Dermis blood vessel endothelial cell (primary cell): ENCODE measurements at regions not wholly inside any gene's neighbourhood (a gene's known extent, or its start where the extent isn't known, plus 50 kb on each side); places are given as distances from the start of the nearest gene placed in this dataset.
A peak's percentile ranks its signal among the peaks of the same experiment; 100 is the strongest.

Source experiments
- DNase-seq: peaks from one replicate; pipeline ENCODE4 v3.0.0; 2010

GRCh38 chr22:19625331-19626041, 88.8 kb upstream of the SEPTIN5 start:
- DNase-seq = no peak

DNA sequence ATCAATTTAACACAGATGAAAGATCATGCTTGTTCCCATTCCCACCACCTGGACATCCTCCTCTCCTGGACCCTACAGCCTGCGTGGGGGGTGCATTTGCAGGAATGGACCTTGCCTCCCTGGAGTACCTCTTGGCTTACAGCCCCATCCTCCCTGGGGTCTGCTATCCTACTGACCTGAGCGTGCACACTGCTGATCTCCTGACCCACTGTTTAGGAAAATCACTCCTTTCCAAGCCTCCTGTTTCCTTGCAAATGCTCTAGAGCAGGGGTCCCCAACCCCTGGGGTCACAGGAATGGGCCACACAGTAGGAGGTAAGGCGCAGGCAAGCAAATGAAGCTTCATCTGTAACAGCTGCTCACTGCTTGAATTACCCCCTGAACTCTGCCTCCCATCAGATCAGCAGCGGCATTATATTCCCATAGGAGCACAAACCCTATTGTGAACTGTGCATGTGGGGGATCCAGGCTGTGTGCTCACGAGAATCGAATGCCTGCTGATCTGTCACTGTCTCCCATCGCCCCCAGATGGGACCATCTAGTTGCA, 88.2 kb upstream of the SEPTIN5 start:
- DNase-seq = no peak

DNA sequence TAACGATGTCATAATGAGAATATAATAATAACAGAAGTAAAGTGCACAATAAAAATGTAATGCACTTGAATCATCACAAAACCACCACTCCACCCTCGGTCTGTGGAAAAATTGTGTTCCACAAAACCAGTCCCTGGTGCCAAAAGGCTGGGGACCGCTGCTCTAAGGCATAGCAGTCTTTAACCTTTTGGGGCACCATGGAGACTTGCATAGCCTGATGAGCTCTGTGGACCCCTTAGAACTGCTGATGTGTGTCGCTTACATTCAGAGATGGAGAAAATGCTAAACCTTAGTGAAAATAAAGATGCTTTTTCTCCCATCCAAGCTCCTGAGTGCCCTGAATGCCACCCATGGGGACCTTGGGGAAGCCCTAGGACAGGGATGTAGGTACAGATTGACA, 87.6 kb upstream of the SEPTIN5 start:
- no peak for DNase-seq

DNA sequence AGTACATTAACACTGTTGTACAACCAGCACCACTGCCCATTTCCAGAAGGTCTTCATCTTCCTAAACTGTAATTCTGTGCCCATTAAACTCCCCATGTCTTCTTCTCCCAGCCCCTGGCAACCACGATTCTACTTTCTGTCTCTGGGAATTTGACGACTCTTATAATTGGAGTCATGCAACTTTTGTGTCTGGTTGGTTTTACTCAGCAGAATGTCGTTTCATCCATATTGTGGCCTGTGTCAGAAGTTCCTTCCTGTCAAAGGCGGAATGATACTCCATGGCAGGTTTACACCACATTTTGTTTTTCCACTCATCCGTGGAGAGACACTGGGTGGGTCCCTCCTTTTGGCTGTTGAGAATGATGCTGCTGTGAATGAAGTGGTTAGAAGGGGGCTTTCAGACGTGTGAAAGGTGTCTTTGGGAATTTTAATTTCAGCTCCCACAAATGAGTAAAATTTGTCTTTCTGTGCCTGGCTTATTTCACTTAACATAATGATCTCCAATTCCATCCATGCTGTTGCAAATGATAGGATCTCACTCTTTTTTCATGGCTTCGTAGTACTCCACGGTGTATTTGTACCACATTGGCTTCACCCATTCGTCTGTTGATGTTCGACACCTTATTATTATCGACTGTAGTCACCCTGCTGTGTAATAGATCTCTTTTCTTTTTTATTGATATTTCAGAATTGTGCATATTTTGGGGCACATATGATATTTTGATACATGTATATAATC, 86.1 kb upstream of the SEPTIN5 start:
- no peak for DNase-seq

- no peak for DNase-seq
These were observed 85.0 kb upstream of the SEPTIN5 start for GRCh38 chr22:19629331-19629719.

DNA sequence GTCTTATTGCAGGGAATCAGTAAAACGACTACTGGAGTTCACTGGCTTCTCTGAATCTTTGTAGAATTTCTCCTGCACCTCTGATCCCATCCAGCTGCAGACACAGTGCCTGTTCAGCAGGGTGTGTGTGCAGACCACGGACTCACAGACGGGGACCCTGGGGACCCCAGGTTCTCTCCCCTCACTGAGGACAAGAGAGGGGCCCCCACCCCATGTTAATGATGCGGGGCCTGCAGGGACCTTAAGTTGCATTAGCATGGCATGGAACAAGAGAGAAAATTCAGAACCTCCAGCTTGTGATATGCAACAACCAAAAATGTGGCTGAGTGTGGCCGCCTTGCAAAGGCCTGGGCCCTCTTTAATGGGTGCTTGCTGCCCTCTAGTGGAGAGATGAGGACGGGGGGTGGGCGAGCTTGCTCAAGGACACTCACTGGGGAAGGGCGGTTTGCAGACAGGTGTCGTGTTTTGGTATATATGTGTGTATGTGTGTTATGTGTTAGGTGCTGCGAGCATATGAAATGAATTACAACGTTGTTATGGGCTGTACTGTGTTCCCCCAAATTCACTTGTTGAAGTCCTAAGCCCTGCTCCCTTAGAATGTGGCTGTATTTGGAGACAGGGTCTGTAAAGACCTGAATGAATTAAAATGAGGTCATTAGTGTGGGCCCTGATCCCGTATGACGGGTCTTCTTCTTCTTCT, 84.4 kb upstream of the SEPTIN5 start:
- peak; percentile 93 for DNase-seq

DNA sequence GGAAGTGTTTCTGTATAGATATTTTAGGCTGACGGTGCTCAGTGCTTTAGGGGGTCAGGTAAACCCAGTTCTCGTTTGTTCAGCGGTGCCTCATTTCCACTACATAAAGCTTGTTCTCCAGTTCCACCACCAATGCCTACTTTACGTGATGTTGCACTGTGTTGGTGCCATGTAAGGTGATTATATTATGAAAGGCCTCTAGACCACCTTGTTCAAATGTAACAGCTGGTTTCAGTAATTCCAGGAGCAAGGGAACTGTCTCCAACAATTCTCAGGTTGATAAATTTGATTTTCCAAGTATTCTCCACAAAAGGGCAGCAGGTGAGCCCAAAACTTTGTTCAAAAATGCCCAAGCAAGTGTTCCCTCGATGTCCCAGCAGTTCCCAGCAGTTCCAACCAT, 83.7 kb upstream of the SEPTIN5 start:
- no peak for DNase-seq

DNA sequence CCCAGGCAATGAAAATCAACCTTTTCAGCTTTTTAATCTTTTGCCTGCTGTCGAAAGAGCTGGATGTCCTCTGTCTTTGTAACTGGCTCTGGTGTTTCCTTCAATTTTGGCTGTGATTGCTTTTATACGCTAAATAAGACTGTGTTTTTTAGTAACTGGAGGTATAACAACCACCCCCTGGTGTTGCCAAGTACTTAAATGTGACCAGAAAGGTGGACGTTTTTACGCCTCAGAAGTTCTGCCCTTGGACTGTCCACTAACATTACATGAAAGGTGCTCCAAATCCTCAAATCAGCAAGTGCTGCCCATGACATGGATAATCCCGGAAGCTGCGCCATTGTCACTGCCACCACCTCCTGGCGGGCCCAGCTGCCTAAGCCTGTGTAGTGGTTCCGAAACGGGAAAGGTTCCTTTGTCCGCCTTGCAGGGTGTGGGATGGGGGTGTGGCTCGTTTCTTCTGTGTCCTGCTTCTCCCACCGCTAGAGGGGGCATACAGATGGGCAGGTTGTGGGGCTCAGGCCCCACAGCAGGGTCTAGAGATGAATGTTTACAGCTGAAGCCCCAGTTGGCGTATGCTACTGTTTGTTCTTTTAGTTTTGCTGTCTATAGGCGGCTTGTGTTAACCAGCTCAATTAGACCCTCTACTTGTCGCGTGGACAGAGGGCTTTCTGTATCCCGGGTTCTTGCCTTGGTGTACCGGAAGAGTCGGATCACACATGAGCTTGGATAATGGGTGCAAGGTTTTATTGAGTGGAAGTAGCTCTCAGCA, 82.2 kb upstream of the SEPTIN5 start:
- DNase-seq = peak; percentile 69

DNA sequence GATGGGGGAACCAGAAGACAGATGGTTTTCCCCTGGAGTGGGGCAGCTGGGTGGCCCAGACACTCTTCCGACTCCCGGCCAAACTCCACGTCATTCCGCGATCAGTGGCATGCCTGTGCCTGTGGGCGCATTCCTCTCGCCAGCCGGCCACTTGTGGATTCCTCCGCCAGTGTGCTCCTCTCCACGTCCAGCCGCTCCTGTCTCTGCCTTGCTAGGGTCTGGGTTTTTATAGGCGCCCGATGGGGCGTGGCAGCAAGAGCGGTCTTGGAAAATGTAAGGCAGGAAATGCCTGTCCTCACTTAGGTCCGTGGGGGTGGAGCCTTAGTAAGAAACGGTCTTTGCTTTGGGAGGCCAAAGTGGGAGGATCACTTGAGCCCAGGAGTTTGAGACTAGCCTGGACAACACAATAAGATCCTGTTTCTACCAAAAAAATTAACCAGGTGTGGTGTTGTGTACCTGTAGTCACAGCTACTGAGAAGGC, 81.6 kb upstream of the SEPTIN5 start:
- no peak for DNase-seq

GRCh38 chr22:19634226-19634975, 79.9 kb upstream of the SEPTIN5 start:
- no peak for DNase-seq

- no peak for DNase-seq
These were observed 78.7 kb upstream of the SEPTIN5 start for GRCh38 chr22:19635644-19636043.

DNA sequence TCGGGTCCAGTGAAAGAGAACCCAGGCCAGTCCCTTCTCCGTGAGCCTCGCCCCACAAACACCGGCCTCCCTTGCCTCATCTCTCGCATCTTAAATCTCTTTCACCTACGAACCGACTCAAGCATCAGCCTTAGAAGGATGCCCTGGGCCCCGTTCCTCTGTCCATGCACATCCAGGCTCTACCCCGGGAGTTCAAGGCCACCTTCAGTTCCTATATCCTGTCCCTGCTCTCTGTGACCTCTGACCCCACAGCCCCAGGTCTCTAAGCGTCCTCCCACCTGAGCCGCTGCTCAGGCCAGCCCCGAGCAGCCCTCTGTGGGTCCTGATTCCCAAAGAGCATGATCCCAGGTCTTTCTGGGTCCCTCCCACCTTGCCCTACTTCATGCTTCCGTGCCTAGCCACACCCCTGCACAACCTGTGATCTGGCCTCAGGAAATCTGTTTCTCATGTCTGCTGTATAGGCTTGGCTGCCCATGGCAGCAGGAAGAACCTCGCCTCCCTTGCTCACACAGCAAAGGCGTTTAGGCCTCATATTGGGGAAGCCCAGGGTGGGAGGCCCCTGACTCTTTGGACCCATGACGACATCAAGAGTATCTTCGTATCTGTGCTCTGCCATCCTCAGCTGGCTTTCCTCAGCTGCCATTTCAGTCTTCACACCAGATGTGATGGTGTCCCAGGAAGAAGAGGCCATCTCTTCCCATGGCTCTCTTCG, 77.5 kb upstream of the SEPTIN5 start:
- DNase-seq = no peak

- no peak for DNase-seq
These were observed 76.7 kb upstream of the SEPTIN5 start for GRCh38 chr22:19637408-19638281.

- no peak for DNase-seq
These were observed 75.9 kb upstream of the SEPTIN5 start for GRCh38 chr22:19638282-19639015.

DNA sequence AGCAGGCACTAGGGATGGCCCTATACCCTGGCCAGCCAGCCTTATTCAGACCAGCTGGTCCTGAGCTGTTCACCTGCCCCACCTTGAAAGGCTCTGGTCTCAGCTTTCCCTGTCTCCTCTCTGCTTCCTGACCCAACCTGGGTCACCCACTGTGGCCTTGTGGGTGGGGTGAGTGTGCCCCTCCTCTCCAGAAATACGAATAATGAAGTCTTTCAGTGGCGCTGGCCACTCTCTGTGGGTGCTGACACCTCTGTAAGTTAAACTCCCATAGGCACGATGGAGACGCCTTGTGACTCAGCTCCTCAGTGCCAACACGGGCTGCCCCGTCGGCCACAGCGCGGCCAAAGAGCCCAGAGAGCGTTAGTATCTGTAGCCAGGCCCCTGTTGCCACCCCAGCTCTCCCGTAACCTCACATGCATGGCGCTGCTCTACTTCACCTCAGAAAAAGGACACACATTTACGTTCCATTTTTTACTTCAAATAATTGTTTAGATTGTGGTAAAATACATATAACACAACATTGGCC, 74.6 kb upstream of the SEPTIN5 start:
- DNase-seq = no peak

DNA sequence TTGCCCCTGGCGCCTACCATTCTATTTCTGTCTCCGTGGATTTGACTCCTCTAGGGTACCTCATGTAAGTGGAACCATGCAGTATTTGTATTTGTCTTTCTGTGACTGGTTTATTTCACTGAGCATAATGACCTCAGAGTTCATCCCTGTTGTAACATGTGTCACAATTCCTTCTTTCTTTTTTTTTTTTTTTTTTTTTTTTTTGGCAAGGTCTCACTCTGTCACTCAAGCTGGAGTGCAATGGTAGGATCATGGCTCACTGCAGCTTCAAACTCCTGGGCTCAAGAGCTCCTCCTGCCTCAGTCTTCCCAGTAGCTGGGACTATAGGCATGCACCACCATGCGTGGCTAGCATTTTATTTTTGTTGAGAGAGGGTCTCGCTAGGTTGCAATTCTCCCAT, 74.0 kb upstream of the SEPTIN5 start:
- DNase-seq = no peak

GRCh38 chr22:19641254-19641982, 72.9 kb upstream of the SEPTIN5 start:
- DNase-seq = peak; percentile 62

GRCh38 chr22:19641983-19642451, 72.3 kb upstream of the SEPTIN5 start:
- DNase-seq = no peak
